ENCODE measurements at regions not wholly inside any gene's neighbourhood (a gene's known extent, or its start where the extent isn't known, plus 50 kb on each side); places are given as distances from the start of the nearest gene placed in this dataset.

GRCh38 chr10:3261921-3262320, 89.3 kb upstream of the PITRM1 start:
- Histone ChIP-seq H3K4me2 (ENCODE audit: extremely low read depth, insufficient read depth, low read length) (no peak overlapping the region), H3K79me2 (ENCODE audit: control insufficient read depth, insufficient read depth, low read length) (no peaks in the 10 kb centered on the region), H2AFZ (ENCODE audit: low read length) (no peak overlapping the region), H3K4me3 (replicated peaks in 1 of 4; ENCODE audit: control extremely low read depth in 1 of 4, insufficient read depth in 1 of 4, low read depth in 3 of 4, low read length in 4 of 4) (no peak overlapping the region), H3K9ac (ENCODE audit: insufficient read depth, low read length) (no peak overlapping the region), H3K36me3 (ENCODE audit: control insufficient read depth, insufficient read depth, low read length) (no peaks in the 10 kb centered on the region), H3K27ac (ENCODE audit: insufficient read depth, low read length) (no peak overlapping the region), H3K27me3 (ENCODE audit: control insufficient read depth, insufficient read depth, low read length) (no peaks in the 10 kb centered on the region), H4K20me1 (ENCODE audit: control insufficient read depth, extremely low read depth, insufficient read depth, low read length) (no peaks in the 10 kb centered on the region), H3K4me1 (ENCODE audit: control insufficient read depth, extremely low read depth, insufficient read depth, low read length) (no peaks in the 10 kb centered on the region), H3K9me3 (ENCODE audit: control insufficient read depth, insufficient read depth, low read depth, low read length) (no peaks in the 10 kb centered on the region)
- DNase-seq (ENCODE audit: low read depth in 2 of 2) = peak in 1 of 2 donors; percentile 48
- TF ChIP-seq CTCF (conservative IDR thresholded peaks at IDR 0.05 in 1 of 2, IDR thresholded peaks at IDR 0.05 in 1 of 2; ENCODE audit: low read depth in 1 of 2, low read length in 2 of 2) (no peak), EZH2 (IDR thresholded peaks at IDR 0.05; ENCODE audit: low read length, missing control alignments) (no peak)

GRCh38 chr10:3260066-3260834, 87.7 kb upstream of the PITRM1 start:
- Histone ChIP-seq H3K4me1 (ENCODE audit: control insufficient read depth, extremely low read depth, insufficient read depth, low read length) (no peaks in the 10 kb centered on the region), H3K27ac (ENCODE audit: insufficient read depth, low read length) (no peak overlapping the region), H2AFZ (ENCODE audit: low read length) (no peak overlapping the region), H3K79me2 (ENCODE audit: control insufficient read depth, insufficient read depth, low read length) (no peaks in the 10 kb centered on the region), H3K9ac (ENCODE audit: insufficient read depth, low read length) (no peak overlapping the region), H3K4me3 (replicated peaks in 1 of 4; ENCODE audit: control extremely low read depth in 1 of 4, insufficient read depth in 1 of 4, low read depth in 3 of 4, low read length in 4 of 4) (no peak overlapping the region), H4K20me1 (ENCODE audit: control insufficient read depth, extremely low read depth, insufficient read depth, low read length) (no peaks in the 10 kb centered on the region), H3K4me2 (ENCODE audit: extremely low read depth, insufficient read depth, low read length) (no peak overlapping the region), H3K9me3 (ENCODE audit: control insufficient read depth, insufficient read depth, low read depth, low read length) (no peaks in the 10 kb centered on the region), H3K36me3 (ENCODE audit: control insufficient read depth, insufficient read depth, low read length) (no peaks in the 10 kb centered on the region), H3K27me3 (ENCODE audit: control insufficient read depth, insufficient read depth, low read length) (no peaks in the 10 kb centered on the region)
- DNase-seq (ENCODE audit: low read depth in 2 of 2) = no peak
- TF ChIP-seq EZH2 (IDR thresholded peaks at IDR 0.05; ENCODE audit: low read length, missing control alignments) (no peak), CTCF (conservative IDR thresholded peaks at IDR 0.05 in 1 of 2, IDR thresholded peaks at IDR 0.05 in 1 of 2; ENCODE audit: low read depth in 1 of 2, low read length in 2 of 2) (no peak)

DNA sequence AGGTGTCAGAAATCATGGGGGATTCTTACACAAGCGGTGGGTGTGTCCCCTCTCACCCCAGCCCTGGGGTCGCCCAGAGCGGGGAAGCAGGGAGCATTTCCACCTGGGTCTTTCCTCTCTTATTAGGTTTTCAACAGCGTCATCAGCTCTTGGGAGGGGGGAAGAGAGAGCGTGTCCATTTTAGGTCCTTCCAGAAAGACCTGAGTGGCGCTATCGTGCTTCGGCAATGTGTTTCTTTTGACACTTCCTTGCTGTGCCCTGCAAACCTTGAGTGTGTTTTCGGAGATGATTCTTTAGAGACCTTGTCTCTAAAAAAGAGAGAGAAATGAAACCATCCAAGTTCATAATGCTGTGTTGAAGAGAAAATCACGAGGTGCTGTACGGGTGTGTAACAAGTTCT, 86.9 kb upstream of the PITRM1 start:
- Histone ChIP-seq H3K4me3 (replicated peaks in 1 of 4; ENCODE audit: control extremely low read depth in 1 of 4, insufficient read depth in 1 of 4, low read depth in 3 of 4, low read length in 4 of 4) (no peak overlapping the region), H3K9me3 (ENCODE audit: control insufficient read depth, insufficient read depth, low read depth, low read length) (no peaks in the 10 kb centered on the region), H3K79me2 (ENCODE audit: control insufficient read depth, insufficient read depth, low read length) (no peaks in the 10 kb centered on the region), H3K4me1 (ENCODE audit: control insufficient read depth, extremely low read depth, insufficient read depth, low read length) (no peaks in the 10 kb centered on the region), H3K36me3 (ENCODE audit: control insufficient read depth, insufficient read depth, low read length) (no peaks in the 10 kb centered on the region), H3K27me3 (ENCODE audit: control insufficient read depth, insufficient read depth, low read length) (no peaks in the 10 kb centered on the region), H3K9ac (ENCODE audit: insufficient read depth, low read length) (no peak overlapping the region), H3K27ac (ENCODE audit: insufficient read depth, low read length) (no peak overlapping the region), H4K20me1 (ENCODE audit: control insufficient read depth, extremely low read depth, insufficient read depth, low read length) (no peaks in the 10 kb centered on the region), H3K4me2 (ENCODE audit: extremely low read depth, insufficient read depth, low read length) (no peak overlapping the region), H2AFZ (ENCODE audit: low read length) (no peak overlapping the region)
- TF ChIP-seq CTCF (conservative IDR thresholded peaks at IDR 0.05 in 1 of 2, IDR thresholded peaks at IDR 0.05 in 1 of 2; ENCODE audit: low read depth in 1 of 2, low read length in 2 of 2) = no peak
- no peak for TF ChIP-seq EZH2 (IDR thresholded peaks at IDR 0.05; ENCODE audit: low read length, missing control alignments)
- DNase-seq (ENCODE audit: low read depth in 2 of 2) = no peak
